PC-3 (cell line): ENCODE measurements at regions not wholly inside any gene's neighbourhood (a gene's known extent, or its start where the extent isn't known, plus 50 kb on each side); places are given as distances from the start of the nearest gene placed in this dataset.

Experiments used
- CTCF ChIP-seq: fragments of 300-600 bp; sonication (generic); conservative IDR thresholded peaks from 2 replicates; pipeline ENCODE4 v1.5.1; 2017; ENCODE audit warnings: antibody characterized with exemption, low read depth, mild to moderate bottlenecking, low read length
- EZH2 ChIP-seq: fragments of 300-600 bp; sonication (generic); IDR thresholded peaks from one replicate; pipeline ENCODE4 v1.6.1; 2017; ENCODE audit warnings: antibody characterized with exemption, mild to moderate bottlenecking, low read length; ENCODE audit not compliant: unreplicated experiment
- EZH2phosphoT487 ChIP-seq: fragments of 300-600 bp; sonication (generic); IDR thresholded peaks from 2 replicates; pipeline ENCODE4 v1.6.1; 2018; ENCODE audit warnings: mild to moderate bottlenecking, antibody characterized with exemption, low read length, borderline replicate concordance

- TF ChIP-seq CTCF (no peak), EZH2phosphoT487 (no peak), EZH2 (no peak)
These were observed 581.5 kb upstream of the CA10 start for GRCh38 chr17:52740006-52740405.
